GM03348 (cell line): ENCODE measurements at regions not wholly inside any gene's neighbourhood (a gene's known extent, or its start where the extent isn't known, plus 50 kb on each side); places are given as distances from the start of the nearest gene placed in this dataset.
"Not testable (repeated sequence)": the region's sequence is repeated elsewhere in the genome, so short reads cannot be mapped to it uniquely, and the experiment has no call there.

Experiments used
- DNase-seq: peaks from one replicate; pipeline ENCODE4 v3.0.0; 2012; ENCODE audit warnings: low spot score

- peak; percentile 31 for DNase-seq
Measured at GRCh38 chr11:127965939-127966668, 621.3 kb downstream of the ETS1 start.

GRCh38 chr11:127962416-127962815 lies 624.9 kb downstream of the ETS1 start:
- no peak for DNase-seq

GRCh38 chr11:127950162-127950561 lies 637.2 kb downstream of the ETS1 start:
- no peak for DNase-seq

GRCh38 chr11:127943763-127944162 lies 643.6 kb downstream of the ETS1 start:
- DNase-seq, result peak; percentile 16

- DNase-seq, result no peak
Measured at GRCh38 chr11:127943152-127943551, 644.2 kb downstream of the ETS1 start.

GRCh38 chr11:127941554-127941953 lies 645.8 kb downstream of the ETS1 start:
- not testable (repeated sequence) for DNase-seq

GRCh38 chr11:127939000-127939399 lies 648.4 kb downstream of the ETS1 start:
- no peak for DNase-seq

- no peak for DNase-seq
Measured at GRCh38 chr11:127935081-127935480, 652.3 kb downstream of the ETS1 start.

- not testable (repeated sequence) for DNase-seq
Measured at GRCh38 chr11:127933961-127934360, 653.4 kb downstream of the ETS1 start.

GRCh38 chr11:127931803-127932202 lies 655.6 kb downstream of the ETS1 start:
- DNase-seq, result no peak

GRCh38 chr11:127926721-127927120 lies 660.6 kb downstream of the ETS1 start:
- DNase-seq, result no peak

GRCh38 chr11:127925475-127925874 lies 661.9 kb downstream of the ETS1 start:
- peak; percentile 13 for DNase-seq

GRCh38 chr11:127919206-127920000 lies 668.0 kb downstream of the ETS1 start:
- peak; percentile 54 for DNase-seq

GRCh38 chr11:127902382-127902781 lies 685.0 kb downstream of the ETS1 start:
- no peak for DNase-seq

- no peak for DNase-seq
Measured at GRCh38 chr11:127898422-127899365, 688.7 kb downstream of the ETS1 start.

- DNase-seq, result no peak
Measured at GRCh38 chr11:127895776-127896175, 691.6 kb downstream of the ETS1 start.

GRCh38 chr11:127894316-127894715 lies 693.0 kb downstream of the ETS1 start:
- no peak for DNase-seq

- DNase-seq, result peak; percentile 41
Measured at GRCh38 chr11:127890030-127890615, 697.2 kb downstream of the ETS1 start.

GRCh38 chr11:127888386-127888785 lies 699.0 kb downstream of the ETS1 start:
- DNase-seq, result no peak

GRCh38 chr11:127875131-127875530 lies 712.2 kb downstream of the ETS1 start:
- peak; percentile 17 for DNase-seq

- DNase-seq, result no peak
Measured at GRCh38 chr11:127873478-127873877, 713.9 kb downstream of the ETS1 start.

GRCh38 chr11:127866109-127866508 lies 721.2 kb downstream of the ETS1 start:
- DNase-seq, result no peak
